ENCODE measurements at regions not wholly inside any gene's neighbourhood (a gene's known extent, or its start where the extent isn't known, plus 50 kb on each side); places are given as distances from the start of the nearest gene placed in this dataset.

GRCh38 chr5:124847907-124848306 lies 101.5 kb upstream of the ZNF608 start:
- H3K4me3 Mint-ChIP-seq (ENCODE audit: low read depth), result no peak overlapping the region
- no peak for TF ChIP-seq CTCF (IDR thresholded peaks at IDR 0.05; ENCODE audit: unreplicated experiment)
- peaks cover 6% of the 10 kb centered on the region for H3K4me1 Mint-ChIP-seq (ENCODE audit: low read depth)
- H3K27me3 Mint-ChIP-seq, result no peaks in the 10 kb centered on the region
- no peak for DNase-seq (ENCODE audit: low spot score, unreplicated experiment)
- H3K36me3 Mint-ChIP-seq (ENCODE audit: insufficient read depth), result no peaks in the 10 kb centered on the region
- H3K27ac Mint-ChIP-seq, result no peak overlapping the region
- H3K9me3 Mint-ChIP-seq (ENCODE audit: low read depth), result peaks cover 7% of the 10 kb centered on the region

- no peak for TF ChIP-seq CTCF (IDR thresholded peaks at IDR 0.05; ENCODE audit: unreplicated experiment)
- Mint-ChIP-seq H3K27ac (no peak overlapping the region), H3K4me1 (ENCODE audit: low read depth) (peaks cover 6% of the 10 kb centered on the region), H3K36me3 (ENCODE audit: insufficient read depth) (no peaks in the 10 kb centered on the region), H3K27me3 (no peaks in the 10 kb centered on the region), H3K9me3 (ENCODE audit: low read depth) (peaks cover 7% of the 10 kb centered on the region), H3K4me3 (ENCODE audit: low read depth) (no peak overlapping the region)
- no peak for DNase-seq (ENCODE audit: low spot score, unreplicated experiment)
Measured at GRCh38 chr5:124849774-124850173, 103.3 kb upstream of the ZNF608 start.

GRCh38 chr5:124856726-124857125 lies 110.3 kb upstream of the ZNF608 start:
- Mint-ChIP-seq H3K4me1 (ENCODE audit: low read depth) (peaks cover 1% of the 10 kb centered on the region), H3K27ac (no peak overlapping the region), H3K36me3 (ENCODE audit: insufficient read depth) (no peaks in the 10 kb centered on the region)

GRCh38 chr5:124858612-124859011 lies 112.2 kb upstream of the ZNF608 start:
- Mint-ChIP-seq H3K4me1 (ENCODE audit: low read depth) (peaks cover 1% of the 10 kb centered on the region), H3K4me3 (ENCODE audit: low read depth) (no peak overlapping the region), H3K27me3 (no peaks in the 10 kb centered on the region), H3K36me3 (ENCODE audit: insufficient read depth) (no peaks in the 10 kb centered on the region), H3K27ac (no peak overlapping the region), H3K9me3 (ENCODE audit: low read depth) (no peaks in the 10 kb centered on the region)
- no peak for TF ChIP-seq CTCF (IDR thresholded peaks at IDR 0.05; ENCODE audit: unreplicated experiment)
- DNase-seq (ENCODE audit: low spot score, unreplicated experiment), result no peak

More at GRCh38 chr5:124856726-124857125, 110.3 kb upstream of the ZNF608 start:
- no peak for TF ChIP-seq CTCF (IDR thresholded peaks at IDR 0.05; ENCODE audit: unreplicated experiment)
- no peak for DNase-seq (ENCODE audit: low spot score, unreplicated experiment)
- Mint-ChIP-seq H3K9me3 (ENCODE audit: low read depth) (no peaks in the 10 kb centered on the region), H3K4me3 (ENCODE audit: low read depth) (no peak overlapping the region), H3K27me3 (no peaks in the 10 kb centered on the region)

- H3K36me3 Mint-ChIP-seq (ENCODE audit: insufficient read depth), result no peaks in the 10 kb centered on the region
- H3K27ac Mint-ChIP-seq, result no peak overlapping the region
- peaks cover 1% of the 10 kb centered on the region for H3K4me1 Mint-ChIP-seq (ENCODE audit: low read depth)
- TF ChIP-seq CTCF (IDR thresholded peaks at IDR 0.05; ENCODE audit: unreplicated experiment), result no peak
- no peak overlapping the region for H3K4me3 Mint-ChIP-seq (ENCODE audit: low read depth)
- DNase-seq (ENCODE audit: low spot score, unreplicated experiment), result no peak
- H3K9me3 Mint-ChIP-seq (ENCODE audit: low read depth), result no peaks in the 10 kb centered on the region
- H3K27me3 Mint-ChIP-seq, result no peaks in the 10 kb centered on the region
Measured at GRCh38 chr5:124859027-124859426, 112.6 kb upstream of the ZNF608 start.
